ENCODE measurements at regions not wholly inside any gene's neighbourhood (a gene's known extent, or its start where the extent isn't known, plus 50 kb on each side); places are given as distances from the start of the nearest gene placed in this dataset.

DNA sequence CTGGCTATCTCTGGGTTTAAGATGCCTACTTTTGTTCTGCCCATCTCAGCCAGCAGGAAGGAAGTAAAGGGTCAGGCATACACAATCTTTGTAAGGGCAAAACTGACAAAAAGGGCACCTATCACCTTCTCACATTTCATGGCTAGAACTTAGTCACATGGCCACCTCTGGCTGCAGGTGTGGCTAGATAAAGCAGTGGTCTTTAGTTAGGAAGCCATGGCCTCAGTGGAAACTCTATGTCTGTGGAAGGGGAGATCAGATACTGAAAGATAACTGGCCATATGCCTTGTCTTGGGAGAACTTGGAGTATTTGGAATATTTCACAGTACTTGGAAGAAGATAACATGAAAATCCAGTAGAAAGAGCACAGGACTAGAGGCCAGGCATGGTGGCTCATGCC lies 80.7 kb upstream of the TBL1XR1 start:
- H3K23me2 ChIP-seq (ENCODE audit: low read depth, low read length): no peaks in the 10 kb centered on the region
- no peak overlapping the region for H4K8ac ChIP-seq (ENCODE audit: extremely low read depth, insufficient read depth, low read length)
- H2BK20ac ChIP-seq (ENCODE audit: low read length): no peak overlapping the region
- H2BK15ac ChIP-seq (ENCODE audit: low read length): no peak overlapping the region
- H3K14ac ChIP-seq (ENCODE audit: insufficient read length): no peak overlapping the region
- FAIRE-seq: no peak
- no peak overlapping the region for H3K4ac ChIP-seq (replicated peaks; ENCODE audit: insufficient read length, low read depth, low read length)
- H4K91ac ChIP-seq (replicated peaks; ENCODE audit: insufficient read length, low read length): no peak overlapping the region
- no peak overlapping the region for H3K23ac ChIP-seq (ENCODE audit: insufficient read length)
- no peaks in the 10 kb centered on the region for H4K20me1 ChIP-seq (replicated peaks in 1 of 2; ENCODE audit: control insufficient read depth in 1 of 2, insufficient read depth in 2 of 2, low read length in 2 of 2)
- H3K56ac ChIP-seq (replicated peaks; ENCODE audit: insufficient read length, low read depth, low read length): no peak overlapping the region
- H3K18ac ChIP-seq (ENCODE audit: extremely low read depth, low read length): no peak overlapping the region
- ChIA-PET CTCF (ENCODE audit: partially characterized antibody) (no interaction called here), POLR2A (ENCODE audit: partially characterized antibody) (no interaction called here)
- H2BK120ac ChIP-seq (replicated peaks; ENCODE audit: low read depth, low read length): no peak overlapping the region
- no peak overlapping the region for H2AFZ ChIP-seq (ENCODE audit: low read length)
- no peaks in the 10 kb centered on the region for H3K79me2 ChIP-seq (ENCODE audit: control insufficient read depth in 1 of 2, insufficient read depth in 2 of 2, low read length in 2 of 2)
- H3K36me3 ChIP-seq (ENCODE audit: control insufficient read depth in 2 of 4, insufficient read depth in 4 of 4, low read length in 3 of 4): no peaks in the 10 kb centered on the region
- H2BK5ac ChIP-seq (ENCODE audit: low read depth, low read length): no peak overlapping the region
- TF ChIP-seq ASH2L (IDR thresholded peaks at IDR 0.05; ENCODE audit: low read length): no peak
- no peak for TF ChIP-seq FOSL1 (IDR thresholded peaks at IDR 0.05; ENCODE audit: insufficient read depth, low read depth, low read length)
- no peak for TF ChIP-seq SP2 (IDR thresholded peaks at IDR 0.05; ENCODE audit: low read length)
- no peak overlapping the region for H2BK12ac ChIP-seq (ENCODE audit: low read depth, low read length)
- H3K9me3 ChIP-seq (ENCODE audit: insufficient read depth in 2 of 2, low read depth in 1 of 2, low read length in 1 of 2): no peaks in the 10 kb centered on the region
- H3K79me1 ChIP-seq (ENCODE audit: low read depth, low read length): no peaks in the 10 kb centered on the region
- H3K4me3 ChIP-seq (ENCODE audit: extremely low read depth in 1 of 4, insufficient read depth in 2 of 4, low read depth in 3 of 4, low read length in 4 of 4): no peak overlapping the region
- H4K5ac ChIP-seq (ENCODE audit: insufficient read length, low read depth, low read length): no peak overlapping the region
- peaks cover 2 to 16% (median 11%) of the 10 kb centered on the region in 4 experiments; a peak in 6 of 7 replicates for H3K4me1 ChIP-seq (replicated peaks in 1 of 4; ENCODE audit: control insufficient read depth in 3 of 4, insufficient read depth in 4 of 4, low read length in 3 of 4)
- no peak overlapping the region for H2AK5ac ChIP-seq (ENCODE audit: low read depth, low read length)
- DNase-seq (ENCODE audit: low read depth in 1 of 2, low spot score in 2 of 2): no peak
- H3K4me2 ChIP-seq (ENCODE audit: insufficient read depth in 1 of 2, low read depth in 2 of 2, low read length in 2 of 2): no peak overlapping the region
- no peak overlapping the region for H3K27ac ChIP-seq (ENCODE audit: low read depth, low read length)
- H3K9ac ChIP-seq (replicated peaks in 1 of 4; ENCODE audit: extremely low read depth in 1 of 4, low read depth in 3 of 4, low read length in 3 of 4): no peak overlapping the region
- H3K27me3 ChIP-seq (replicated peaks in 1 of 4; ENCODE audit: control insufficient read depth in 3 of 4, extremely low read depth in 1 of 4, insufficient read depth in 3 of 4, low read length in 3 of 4): 0 out of 7 replicates have a peak, but pooled peaks cover 0 to 1% (median 0%) of the 10 kb centered on the region in 4 experiments
